Suppressor macrophage treated with lipopolysaccharide for 4 hours (primary cell): ENCODE measurements at regions not wholly inside any gene's neighbourhood (a gene's known extent, or its start where the extent isn't known, plus 50 kb on each side); places are given as distances from the start of the nearest gene placed in this dataset.
A peak's percentile ranks its signal among the peaks of the same experiment; 100 is the strongest.

ENCODE experiments used
- DNase-seq: peaks from one replicate; pipeline ENCODE4 v3.0.0-alpha.2; 2020

GRCh38 chr3:193879099-193879863, 256.7 kb upstream of the HES1 start:
- peak; percentile 46 for DNase-seq

DNA sequence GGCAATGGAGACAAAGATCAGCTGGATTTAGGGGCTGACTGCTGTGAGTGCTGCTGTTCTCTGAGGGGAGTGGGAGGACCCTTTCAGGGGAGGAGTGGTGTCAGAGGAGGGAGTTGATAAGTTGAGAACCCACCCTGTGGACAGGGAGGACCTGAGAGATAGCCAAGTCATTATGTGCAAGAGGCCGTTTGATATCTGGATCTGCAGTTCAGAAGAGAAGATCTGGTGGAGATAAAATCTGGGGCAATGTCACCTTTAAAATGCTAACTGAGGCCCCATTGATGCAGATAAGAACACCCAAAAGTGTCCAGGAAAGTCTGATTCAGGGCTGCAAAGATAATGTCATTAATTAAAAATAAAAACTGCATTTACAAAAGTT, 256.1 kb upstream of the HES1 start:
- DNase-seq, result no peak

DNA sequence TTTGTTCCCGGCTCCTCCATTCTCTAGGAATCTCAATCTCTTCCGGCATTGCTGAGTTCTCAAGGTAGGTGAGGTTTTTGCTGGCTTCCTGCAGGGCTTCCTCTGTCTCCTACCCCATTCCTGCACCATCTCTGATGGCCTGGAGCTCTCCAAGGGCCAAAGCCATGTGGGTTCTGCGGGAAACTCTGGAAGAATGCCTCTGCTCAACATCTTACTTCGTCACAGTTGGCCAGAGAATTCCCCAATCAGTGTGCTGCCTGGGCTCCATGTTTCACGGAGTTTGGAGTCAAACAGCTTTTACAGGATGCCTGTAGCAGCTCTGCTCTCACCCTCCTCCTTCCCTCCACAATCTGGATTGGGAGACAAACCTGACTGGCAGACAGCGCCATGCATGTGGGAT, 253.9 kb upstream of the HES1 start:
- no peak for DNase-seq

DNA sequence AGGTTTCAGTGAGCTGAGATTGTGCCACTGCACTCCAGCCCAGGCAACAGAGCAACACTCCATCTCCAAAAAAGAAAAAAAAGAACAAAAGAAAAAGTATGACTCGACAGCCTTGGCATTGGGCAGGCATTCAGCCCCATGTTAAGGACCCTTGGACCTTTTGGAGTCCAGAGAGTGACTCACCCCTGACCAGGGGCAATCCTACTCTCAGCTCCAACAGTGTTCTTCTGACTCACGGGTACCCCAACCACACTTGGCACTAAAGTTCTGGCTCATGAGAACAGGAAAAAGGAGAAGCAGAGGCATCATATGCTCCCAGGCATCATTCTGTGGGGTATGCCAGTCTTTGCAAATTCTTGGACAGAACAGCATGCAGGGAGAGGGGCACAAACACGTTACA, 252.4 kb upstream of the HES1 start:
- peak; percentile 9 for DNase-seq

- no peak for DNase-seq
Measured at GRCh38 chr3:193884027-193884426, 251.9 kb upstream of the HES1 start.

GRCh38 chr3:193884652-193885051, 251.3 kb upstream of the HES1 start:
- DNase-seq, result no peak

DNA sequence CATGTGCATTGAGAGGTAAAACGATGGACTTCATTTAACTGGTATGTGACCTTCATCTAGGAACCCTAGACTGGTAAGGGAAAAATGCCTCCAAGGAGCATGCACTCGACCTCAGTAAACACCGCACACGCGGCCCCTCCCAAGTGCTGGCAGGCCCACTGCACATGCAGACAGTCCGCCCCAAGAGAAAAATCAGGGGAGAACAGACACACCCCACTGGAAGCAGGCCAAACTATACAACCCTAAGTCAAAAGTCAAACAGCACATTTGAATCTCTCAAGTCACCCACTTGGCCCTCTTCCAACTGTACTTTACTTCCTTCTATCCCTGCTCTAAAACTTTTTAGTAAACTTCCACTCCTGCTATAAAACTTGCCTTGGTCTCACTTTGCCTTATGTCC, 250.1 kb upstream of the HES1 start:
- DNase-seq, result peak; percentile 12

GRCh38 chr3:193890016-193890897, 245.7 kb upstream of the HES1 start:
- no peak for DNase-seq

GRCh38 chr3:193894121-193894863, 241.7 kb upstream of the HES1 start:
- DNase-seq, result peak; percentile 43

DNA sequence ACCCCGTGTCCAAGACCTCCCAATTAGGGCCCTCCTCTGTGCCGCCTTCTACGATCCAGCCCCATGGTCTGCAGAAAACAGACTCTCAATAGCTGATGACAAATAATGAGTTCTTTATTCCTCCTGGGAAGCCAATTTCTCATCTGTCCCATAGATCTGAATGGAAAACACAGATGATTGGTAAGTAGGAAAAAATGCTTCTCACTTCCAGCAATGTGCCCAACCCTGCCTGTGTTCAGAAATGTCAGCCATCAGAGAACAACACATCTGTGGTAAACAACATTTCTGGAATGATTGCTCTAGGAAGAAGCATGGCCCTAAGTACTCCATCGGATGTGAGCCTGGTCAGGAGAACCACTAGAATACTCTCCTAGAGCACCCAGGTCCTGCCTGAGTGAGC, 240.5 kb upstream of the HES1 start:
- no peak for DNase-seq

GRCh38 chr3:193896419-193896818, 239.5 kb upstream of the HES1 start:
- no peak for DNase-seq

- DNase-seq, result no peak
Measured at GRCh38 chr3:193897288-193897687, 238.7 kb upstream of the HES1 start.

- no peak for DNase-seq
Measured at GRCh38 chr3:193897731-193898180, 238.2 kb upstream of the HES1 start.

DNA sequence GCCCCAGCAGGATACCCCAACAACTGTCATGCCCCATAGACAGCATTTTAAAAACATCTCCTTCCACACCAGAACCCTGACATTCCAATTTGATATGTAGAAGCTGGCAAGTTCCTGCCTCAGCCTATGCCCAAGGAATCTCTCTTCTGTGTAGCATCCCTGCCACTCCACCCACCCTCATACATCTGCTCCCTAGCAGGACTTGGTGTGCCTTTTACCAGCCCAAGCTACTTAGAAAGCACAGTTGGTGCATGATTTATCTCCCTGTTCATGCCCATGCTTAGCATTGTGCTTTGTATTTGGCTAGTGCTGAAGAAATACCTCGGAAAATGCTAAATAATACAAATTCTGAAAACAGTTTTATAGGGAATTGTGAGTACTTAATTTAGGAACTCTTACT, 236.9 kb upstream of the HES1 start:
- no peak for DNase-seq

GRCh38 chr3:193901007-193901406, 234.9 kb upstream of the HES1 start:
- no peak for DNase-seq

- DNase-seq, result no peak
Measured at GRCh38 chr3:193902607-193903511, 233.1 kb upstream of the HES1 start.

GRCh38 chr3:193903512-193903817, 232.5 kb upstream of the HES1 start:
- no peak for DNase-seq

DNA sequence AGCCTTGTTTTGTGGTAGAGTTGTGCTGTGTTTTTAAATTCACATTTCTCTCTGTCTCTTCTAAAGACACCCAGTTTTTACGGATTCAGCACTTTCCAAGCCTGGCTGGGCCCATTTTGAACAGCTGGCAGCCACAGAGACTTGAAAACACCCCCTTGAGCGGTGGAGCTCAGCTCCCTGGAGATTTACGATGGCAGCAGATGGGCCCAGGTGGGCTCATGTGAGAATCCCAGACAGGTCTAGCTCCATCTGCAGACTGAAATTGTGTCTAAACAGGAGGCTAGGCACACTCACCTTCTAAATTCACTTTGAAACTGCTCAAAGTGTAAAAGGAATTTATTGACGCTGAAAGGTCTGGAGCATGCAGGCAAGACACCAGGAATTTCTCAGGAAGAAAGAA, 232.0 kb upstream of the HES1 start:
- DNase-seq, result no peak

DNA sequence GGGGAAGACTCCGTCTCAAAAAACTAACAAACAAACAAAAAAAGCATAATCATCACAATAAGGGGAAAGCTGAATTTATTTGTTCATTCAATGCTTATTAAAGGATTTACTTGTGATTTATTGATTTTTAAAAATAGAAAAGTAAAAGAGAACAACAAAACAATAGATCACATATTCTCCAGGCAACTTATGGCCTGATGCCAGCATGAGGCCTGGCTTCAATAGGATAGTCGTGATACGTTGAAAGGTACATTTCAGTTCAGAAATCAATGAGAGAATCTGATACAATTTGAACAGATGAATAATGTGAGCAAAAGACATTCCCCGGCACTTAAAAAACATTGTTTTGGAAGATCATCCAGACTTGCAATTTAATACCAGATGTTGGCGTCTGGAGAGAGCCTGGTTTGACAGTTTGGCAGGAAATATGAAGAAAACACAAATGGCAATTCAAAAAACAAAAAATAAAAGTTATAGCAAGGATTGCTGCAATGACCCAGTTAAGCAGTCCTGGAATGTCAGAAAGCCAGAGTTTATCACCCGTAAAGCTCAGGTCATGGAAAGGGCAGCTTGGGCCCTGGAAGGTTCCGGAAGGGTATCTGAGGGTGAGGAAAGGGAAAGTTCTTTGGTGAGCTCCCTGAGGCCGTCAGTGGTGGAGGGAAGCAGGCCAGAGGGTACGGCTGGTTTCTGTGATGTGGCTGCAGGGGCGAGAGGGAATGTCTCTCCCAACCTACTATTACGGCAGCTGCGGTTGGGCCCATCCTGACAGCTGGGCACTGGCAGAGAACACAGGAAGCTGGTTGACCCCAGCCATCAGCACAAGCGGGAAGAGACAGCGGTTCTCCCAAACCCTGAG, 230.2 kb upstream of the HES1 start:
- no peak for DNase-seq

DNA sequence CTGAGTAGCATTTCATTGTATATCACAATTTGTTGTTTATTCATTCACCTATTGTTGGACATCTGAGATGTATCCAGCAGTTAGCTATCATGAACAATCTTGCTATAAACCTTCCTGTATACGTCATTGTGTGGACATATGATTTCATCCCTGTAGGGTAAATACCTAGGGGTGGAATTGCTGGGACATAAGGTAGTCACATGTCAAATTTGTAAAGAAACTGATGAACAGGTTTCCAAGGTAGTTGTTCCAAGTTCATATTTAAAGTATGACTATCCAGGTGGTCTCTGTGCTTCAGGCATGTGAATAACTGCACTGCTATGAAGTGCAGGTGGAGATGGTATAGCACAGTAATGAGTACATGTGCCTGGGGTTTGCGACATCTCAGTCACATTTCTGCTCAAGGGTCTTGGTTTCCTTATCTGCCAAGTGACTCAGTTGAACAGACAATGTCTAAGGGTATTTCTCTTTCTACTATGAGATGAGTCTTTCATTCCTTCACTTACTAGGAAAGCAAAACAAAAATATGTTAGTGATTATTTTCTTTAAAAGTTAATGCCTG, 229.0 kb upstream of the HES1 start:
- no peak for DNase-seq

DNA sequence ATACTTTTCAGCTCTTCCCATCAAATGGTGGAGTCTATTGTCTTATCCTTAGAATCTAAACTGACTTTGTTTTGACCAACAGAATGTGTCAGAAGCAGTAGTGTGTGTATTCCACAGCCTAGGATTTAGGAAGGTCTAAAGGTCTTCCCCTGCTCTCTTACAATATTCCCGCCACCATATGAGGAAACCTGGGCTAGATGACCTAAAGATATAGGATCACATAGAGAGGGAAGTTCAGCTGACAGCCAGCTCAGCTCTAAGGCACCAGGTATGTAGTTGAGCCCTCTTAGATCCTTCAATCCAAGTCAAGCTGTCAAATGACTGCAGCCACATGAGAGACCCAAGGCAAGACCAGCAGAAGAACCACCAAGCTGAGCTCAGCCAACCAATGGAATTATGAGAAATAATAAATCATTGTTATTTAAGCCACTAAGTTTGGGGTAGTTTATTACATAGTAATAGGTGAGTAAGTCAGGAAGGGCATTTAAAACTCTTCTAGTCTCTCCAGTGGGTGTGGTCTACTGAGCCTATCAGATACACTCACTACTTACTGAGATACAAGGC, 227.7 kb upstream of the HES1 start:
- DNase-seq, result no peak
